ENCODE measurements at regions not wholly inside any gene's neighbourhood (a gene's known extent, or its start where the extent isn't known, plus 50 kb on each side); places are given as distances from the start of the nearest gene placed in this dataset.

GRCh38 chr2:117058366-117058765 lies 756.1 kb upstream of the DDX18 start:
- TF ChIP-seq TSHZ2 (CRISPR knock-in tag; IDR thresholded peaks at IDR 0.05) (no peak), ZNF70 (CRISPR knock-in tag; IDR thresholded peaks at IDR 0.05) (no peak), TOX (CRISPR knock-in tag; IDR thresholded peaks at IDR 0.05; ENCODE audit: borderline replicate concordance) (no peak)
- ATAC-seq = no peak

GRCh38 chr2:117064021-117064420 lies 750.5 kb upstream of the DDX18 start:
- ATAC-seq = no peak
- no peak for TF ChIP-seq ESRRG (CRISPR knock-in tag; IDR thresholded peaks at IDR 0.05)
- no peak for TF ChIP-seq PATZ1 (CRISPR knock-in tag; IDR thresholded peaks at IDR 0.05; ENCODE audit: borderline replicate concordance)
- TF ChIP-seq OSR1 (CRISPR knock-in tag; IDR thresholded peaks at IDR 0.05) = no peak
- TF ChIP-seq TOX (CRISPR knock-in tag; IDR thresholded peaks at IDR 0.05; ENCODE audit: borderline replicate concordance) = no peak
- no peak for TF ChIP-seq ZNF565 (CRISPR knock-in tag; conservative IDR thresholded peaks at IDR 0.05; ENCODE audit: low read depth)
- no peak for TF ChIP-seq ZFP30 (CRISPR knock-in tag; IDR thresholded peaks at IDR 0.05)
- TF ChIP-seq ZC3H10 (CRISPR knock-in tag; IDR thresholded peaks at IDR 0.05) = no peak

GRCh38 chr2:117065912-117066311 lies 748.6 kb upstream of the DDX18 start:
- TF ChIP-seq ZFP30 (CRISPR knock-in tag; IDR thresholded peaks at IDR 0.05) = no peak
- no peak for TF ChIP-seq ZFP3 (CRISPR knock-in tag; IDR thresholded peaks at IDR 0.05)
- TF ChIP-seq SNAI2 (CRISPR knock-in tag; IDR thresholded peaks at IDR 0.05) = no peak
- TF ChIP-seq TSHZ2 (CRISPR knock-in tag; IDR thresholded peaks at IDR 0.05) = no peak
- TF ChIP-seq BACH2 (CRISPR knock-in tag; IDR thresholded peaks at IDR 0.05; ENCODE audit: borderline replicate concordance) = no peak
- no peak for TF ChIP-seq ZNF565 (CRISPR knock-in tag; conservative IDR thresholded peaks at IDR 0.05; ENCODE audit: low read depth)
- TF ChIP-seq OSR1 (CRISPR knock-in tag; IDR thresholded peaks at IDR 0.05) = no peak
- TF ChIP-seq POU6F1 (CRISPR knock-in tag; IDR thresholded peaks at IDR 0.05; ENCODE audit: borderline replicate concordance, low read depth) = no peak
- no peak for TF ChIP-seq TCF4 (CRISPR knock-in tag; IDR thresholded peaks at IDR 0.05; ENCODE audit: borderline replicate concordance)
- TF ChIP-seq CSDC2 (CRISPR knock-in tag; IDR thresholded peaks at IDR 0.05) = no peak
- TF ChIP-seq CREB5 (CRISPR knock-in tag; IDR thresholded peaks at IDR 0.05; ENCODE audit: low read depth) = no peak
- ATAC-seq = no peak

- no peak for TF ChIP-seq TOX (CRISPR knock-in tag; IDR thresholded peaks at IDR 0.05; ENCODE audit: borderline replicate concordance)
- no peak for TF ChIP-seq CSRNP3 (CRISPR knock-in tag; IDR thresholded peaks at IDR 0.05)
- no peak for TF ChIP-seq CSDC2 (CRISPR knock-in tag; IDR thresholded peaks at IDR 0.05)
- no peak for TF ChIP-seq ZFP30 (CRISPR knock-in tag; IDR thresholded peaks at IDR 0.05)
- TF ChIP-seq ZNF70 (CRISPR knock-in tag; IDR thresholded peaks at IDR 0.05) = no peak
- TF ChIP-seq BACH2 (CRISPR knock-in tag; IDR thresholded peaks at IDR 0.05; ENCODE audit: borderline replicate concordance) = no peak
- TF ChIP-seq CREB5 (CRISPR knock-in tag; IDR thresholded peaks at IDR 0.05; ENCODE audit: low read depth) = no peak
- no peak for ATAC-seq
Measured at GRCh38 chr2:117067900-117068299, 746.6 kb upstream of the DDX18 start.
